NCI-H2227 (cell line): ENCODE measurements at regions not wholly inside any gene's neighbourhood (a gene's known extent, or its start where the extent isn't known, plus 50 kb on each side); places are given as distances from the start of the nearest gene placed in this dataset.
A peak's percentile ranks its signal among the peaks of the same experiment; 100 is the strongest.
"Not testable (repeated sequence)": the region's sequence is repeated elsewhere in the genome, so short reads cannot be mapped to it uniquely, and the experiment has no call there.

ENCODE experiments used
- DNase-seq: peaks from one replicate; lab custom pipeline; 2025; ENCODE audit not compliant: unreplicated experiment; lab: John Stamatoyannopoulos, UW

- DNase-seq: no peak
Measured at GRCh38 chr4:3878678-3879077, 112.5 kb downstream of the ADRA2C start.

- no peak for DNase-seq
Measured at GRCh38 chr4:3879681-3880614, 113.8 kb downstream of the ADRA2C start.

- peak; percentile 83 for DNase-seq
Measured at GRCh38 chr4:3880615-3881120, 114.5 kb downstream of the ADRA2C start.

- DNase-seq: not testable (repeated sequence)
Measured at GRCh38 chr4:3882316-3882885, 116.2 kb downstream of the ADRA2C start.

GRCh38 chr4:3884261-3884660 is 118.1 kb downstream of the ADRA2C start:
- not testable (repeated sequence) for DNase-seq

- DNase-seq: not testable (repeated sequence)
Measured at GRCh38 chr4:3893590-3893989, 127.4 kb downstream of the ADRA2C start.

- not testable (repeated sequence) for DNase-seq
Measured at GRCh38 chr4:3894086-3894959, 128.1 kb downstream of the ADRA2C start.

- no peak for DNase-seq
Measured at GRCh38 chr4:3896441-3896840, 130.3 kb downstream of the ADRA2C start.

GRCh38 chr4:3896871-3897578 is 130.8 kb downstream of the ADRA2C start:
- DNase-seq: not testable (repeated sequence)

GRCh38 chr4:3898098-3898497 is 131.9 kb downstream of the ADRA2C start:
- DNase-seq: no peak

- not testable (repeated sequence) for DNase-seq
Measured at GRCh38 chr4:3898928-3899327, 132.7 kb downstream of the ADRA2C start.

- not testable (repeated sequence) for DNase-seq
Measured at GRCh38 chr4:3904264-3904955, 138.2 kb downstream of the ADRA2C start.

GRCh38 chr4:3909616-3910015 is 143.4 kb downstream of the ADRA2C start:
- DNase-seq: not testable (repeated sequence)

GRCh38 chr4:3910161-3910950 is 144.2 kb downstream of the ADRA2C start:
- DNase-seq: not testable (repeated sequence)

GRCh38 chr4:3911252-3911856 is 145.2 kb downstream of the ADRA2C start:
- DNase-seq: no peak

- not testable (repeated sequence) for DNase-seq
Measured at GRCh38 chr4:3914511-3914910, 148.3 kb downstream of the ADRA2C start.

GRCh38 chr4:3919509-3919908 is 153.3 kb downstream of the ADRA2C start:
- not testable (repeated sequence) for DNase-seq

- DNase-seq: not testable (repeated sequence)
Measured at GRCh38 chr4:3921902-3922301, 155.7 kb downstream of the ADRA2C start.

- DNase-seq: not testable (repeated sequence)
Measured at GRCh38 chr4:3925841-3926240, 159.7 kb downstream of the ADRA2C start.
